GM23338 (cell line): ENCODE measurements at regions not wholly inside any gene's neighbourhood (a gene's known extent, or its start where the extent isn't known, plus 50 kb on each side); places are given as distances from the start of the nearest gene placed in this dataset.

Experiments used
- CTCF ChIP-seq, 2 experiments: fragments of 200-600 bp in 1 of 2; sonication (generic) in 1 of 2; conservative IDR thresholded peaks; 2 replicates each; pipeline versions ENCODE4 v1.5.1 to v1.6.1; 2016 to 2017; ENCODE audit warnings: antibody characterized with exemption in 2 of 2, low read depth in 2 of 2, mild to moderate bottlenecking in 2 of 2, moderate library complexity in 1 of 2
- POLR2AphosphoS5 ChIP-seq: IDR thresholded peaks from 2 replicates; pipeline ENCODE4 v1.6.1; 2016; ENCODE audit warnings: antibody characterized with exemption, low read depth

GRCh38 chr13:99123101-99124045, 77.3 kb upstream of the UBAC2 start:
- TF ChIP-seq CTCF (conservative IDR thresholded peaks at IDR 0.05; ENCODE audit: low read depth in 2 of 2) (no peak), POLR2AphosphoS5 (no peak)
